SKM-1 (cell line): ENCODE measurements at regions not wholly inside any gene's neighbourhood (a gene's known extent, or its start where the extent isn't known, plus 50 kb on each side); places are given as distances from the start of the nearest gene placed in this dataset.

Source experiments
- DNase-seq: peaks from one replicate; lab custom pipeline; 2025; ENCODE audit not compliant: unreplicated experiment; lab: John Stamatoyannopoulos, UW

DNA sequence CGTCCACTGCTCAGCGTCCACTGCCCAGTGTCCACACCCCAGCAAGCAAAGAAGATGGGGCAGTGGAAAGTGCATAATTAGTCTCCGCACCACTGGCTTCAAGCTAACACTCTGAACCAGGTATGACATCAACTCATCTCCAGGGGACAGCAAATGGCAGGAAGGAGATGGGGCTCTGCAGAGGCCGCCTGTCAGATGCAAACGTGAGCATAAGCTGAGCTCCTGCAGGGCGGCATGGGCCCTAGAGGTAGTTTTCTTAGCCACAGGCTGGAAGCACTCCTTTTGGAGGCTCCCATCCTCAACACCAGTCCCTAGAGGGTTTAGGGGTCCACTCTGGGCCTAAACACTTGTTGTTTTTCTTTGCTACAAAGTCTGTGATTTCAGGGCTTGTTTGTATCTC lies 335.8 kb upstream of the MKI67 start:
- no peak for DNase-seq

GRCh38 chr10:128462844-128463243 lies 336.6 kb upstream of the MKI67 start:
- DNase-seq, result no peak

DNA sequence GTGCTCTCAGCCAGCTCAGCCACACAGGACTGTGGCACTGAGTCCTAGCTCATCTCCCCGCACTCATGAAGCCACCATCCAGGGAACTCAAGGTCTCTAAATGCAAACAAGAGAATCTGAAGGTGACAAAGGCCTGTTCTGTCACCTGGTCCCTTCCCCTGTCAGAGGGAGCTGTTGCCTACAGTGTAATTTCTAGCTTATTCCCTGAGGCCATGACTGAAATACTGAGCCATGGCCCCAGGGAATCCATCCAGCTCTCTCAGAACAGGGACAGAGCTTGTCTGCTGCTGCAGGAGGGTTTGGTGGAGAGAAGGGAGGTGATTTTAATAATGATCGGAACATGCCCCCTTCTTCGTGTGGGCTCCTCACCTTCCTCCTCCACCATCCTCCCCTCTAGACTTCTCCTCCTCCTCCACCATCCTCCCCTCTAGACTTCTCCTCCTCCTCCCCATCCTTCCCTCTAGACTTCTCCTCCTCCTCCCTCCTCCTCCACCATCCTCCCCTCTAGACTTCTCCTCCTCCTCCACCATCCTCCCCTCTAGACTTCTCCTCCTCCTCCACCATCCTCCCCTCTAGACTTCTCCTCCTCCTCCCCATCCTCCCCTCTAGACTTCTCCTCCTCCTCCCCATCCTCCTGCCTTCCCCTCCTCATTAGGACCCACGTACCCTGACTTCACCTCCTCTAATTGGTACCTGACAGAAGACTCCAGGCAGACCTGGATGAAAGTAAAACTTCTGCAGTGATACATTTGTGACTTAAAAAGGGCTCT lies 338.0 kb upstream of the MKI67 start:
- DNase-seq, result peak; percentile 9

GRCh38 chr10:128465697-128466096 lies 339.5 kb upstream of the MKI67 start:
- no peak for DNase-seq

DNA sequence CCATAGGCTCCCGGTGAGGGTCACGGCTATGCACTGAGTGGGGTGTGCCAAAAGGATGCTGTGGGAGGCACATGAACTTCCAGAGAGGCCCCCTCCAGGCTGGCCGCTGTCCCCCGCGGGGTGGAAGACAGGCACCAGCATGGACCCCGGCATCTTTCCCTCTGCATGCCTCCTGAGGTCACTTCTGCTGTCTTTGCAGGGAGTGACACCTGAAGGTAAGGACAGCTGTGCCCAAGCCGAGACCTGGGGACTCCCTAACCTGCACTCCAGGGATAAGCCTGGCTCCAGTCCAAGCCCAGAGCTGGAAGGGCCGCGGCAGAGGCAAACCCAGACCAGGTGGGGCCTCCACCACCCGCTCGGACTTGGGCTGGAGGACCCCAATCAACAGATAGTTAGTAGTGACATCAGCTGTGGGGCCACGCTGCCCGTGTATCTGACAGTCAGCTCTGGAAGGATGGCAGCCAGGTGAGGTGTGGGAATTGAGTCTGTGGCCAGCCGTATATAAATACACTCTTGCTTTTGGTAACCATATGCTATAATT lies 340.7 kb upstream of the MKI67 start:
- DNase-seq, result no peak

- DNase-seq, result no peak
Measured at GRCh38 chr10:128468462-128468861, 342.2 kb upstream of the MKI67 start.

GRCh38 chr10:128469515-128469914 lies 343.3 kb upstream of the MKI67 start:
- DNase-seq, result no peak

DNA sequence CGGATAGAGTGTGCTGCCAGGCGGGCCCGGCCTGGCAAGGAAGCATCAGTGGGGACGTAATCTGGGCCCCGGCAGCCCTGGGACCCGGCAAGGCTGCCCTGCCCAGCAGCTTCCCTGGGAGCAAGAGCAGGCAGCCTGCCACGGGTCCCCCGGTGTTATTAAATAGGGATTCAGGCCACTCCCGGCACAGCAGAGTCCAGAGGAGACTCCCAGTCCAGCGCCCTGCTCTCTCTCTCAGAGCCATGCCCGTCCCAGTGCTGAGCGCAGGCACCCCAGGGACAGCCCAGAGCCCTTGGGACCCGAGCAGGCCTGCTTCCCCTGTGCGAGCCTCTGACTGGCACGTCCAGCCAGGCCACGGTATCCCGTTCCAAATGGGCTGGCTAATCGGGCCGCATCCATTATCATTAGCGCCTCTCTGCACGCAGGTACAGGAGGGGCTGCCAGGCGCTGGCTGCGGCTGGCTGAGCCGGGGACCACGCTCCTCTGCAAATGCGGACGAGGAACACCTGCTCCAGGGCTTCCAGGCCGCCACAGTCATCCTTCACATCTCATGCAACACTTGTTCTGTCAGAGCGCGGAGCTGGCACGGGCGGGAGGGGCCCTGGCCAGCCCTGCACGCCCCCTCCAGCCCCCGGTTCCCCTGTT lies 344.2 kb upstream of the MKI67 start:
- DNase-seq, result no peak

DNA sequence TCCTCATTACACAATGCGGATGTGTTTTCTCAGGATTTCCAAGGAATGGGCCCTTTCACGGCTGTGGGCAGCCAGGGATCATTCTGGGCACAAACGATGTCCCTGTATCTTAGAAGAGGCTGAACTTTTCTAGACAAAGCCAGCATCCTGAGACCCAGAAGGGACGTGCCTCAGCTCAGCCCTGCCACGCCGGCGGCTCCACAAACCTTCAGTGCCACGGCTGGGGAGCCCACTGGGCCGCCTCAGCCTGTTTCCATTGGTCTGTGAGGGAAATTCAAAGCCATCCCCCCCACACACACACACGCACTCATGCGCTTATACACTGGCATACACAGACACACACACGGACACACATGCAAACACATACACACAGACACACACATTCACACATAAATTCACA lies 344.9 kb upstream of the MKI67 start:
- DNase-seq, result no peak

DNA sequence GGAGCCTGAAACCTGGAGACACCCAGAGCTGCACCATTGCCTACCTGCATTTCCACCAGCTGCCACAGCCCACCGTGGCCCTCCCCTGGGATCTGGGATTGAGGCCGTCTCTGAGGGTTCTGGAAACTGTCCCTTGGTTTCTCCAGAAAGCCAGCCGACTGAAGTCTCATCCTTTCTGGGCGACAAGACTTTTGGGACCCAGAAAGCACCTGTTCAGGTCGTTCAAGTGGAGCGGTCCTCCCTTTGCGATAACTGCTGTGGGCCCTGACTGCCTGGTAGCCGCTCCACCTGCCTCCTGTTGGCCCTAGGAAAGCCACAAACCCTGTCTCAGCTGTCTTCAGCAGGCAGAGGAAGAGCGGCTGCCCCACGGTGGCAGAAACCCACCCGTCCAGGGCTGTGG lies 346.0 kb upstream of the MKI67 start:
- DNase-seq, result no peak

GRCh38 chr10:128473396-128473795 lies 347.2 kb upstream of the MKI67 start:
- DNase-seq, result no peak

DNA sequence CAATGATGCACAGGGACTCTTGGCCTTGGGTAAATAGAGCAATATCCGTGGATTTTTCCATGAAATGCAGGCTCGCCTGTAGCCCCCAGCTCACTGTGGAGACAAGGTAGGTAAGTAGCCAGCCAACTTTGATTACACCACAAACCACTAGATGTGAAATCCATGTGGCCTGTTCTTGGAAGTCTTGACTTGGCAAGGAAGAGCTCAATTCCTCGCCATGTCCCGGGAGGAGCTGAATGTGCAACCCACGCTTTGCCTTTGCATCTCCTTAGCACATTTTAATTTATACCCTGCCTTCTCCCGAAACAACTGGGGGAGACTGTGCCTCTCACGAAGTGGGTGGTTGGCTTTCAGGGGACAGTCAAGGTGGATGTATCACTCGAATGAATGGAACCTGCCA lies 347.7 kb upstream of the MKI67 start:
- DNase-seq, result no peak

- DNase-seq, result no peak
Measured at GRCh38 chr10:128474571-128474970, 348.3 kb upstream of the MKI67 start.

DNA sequence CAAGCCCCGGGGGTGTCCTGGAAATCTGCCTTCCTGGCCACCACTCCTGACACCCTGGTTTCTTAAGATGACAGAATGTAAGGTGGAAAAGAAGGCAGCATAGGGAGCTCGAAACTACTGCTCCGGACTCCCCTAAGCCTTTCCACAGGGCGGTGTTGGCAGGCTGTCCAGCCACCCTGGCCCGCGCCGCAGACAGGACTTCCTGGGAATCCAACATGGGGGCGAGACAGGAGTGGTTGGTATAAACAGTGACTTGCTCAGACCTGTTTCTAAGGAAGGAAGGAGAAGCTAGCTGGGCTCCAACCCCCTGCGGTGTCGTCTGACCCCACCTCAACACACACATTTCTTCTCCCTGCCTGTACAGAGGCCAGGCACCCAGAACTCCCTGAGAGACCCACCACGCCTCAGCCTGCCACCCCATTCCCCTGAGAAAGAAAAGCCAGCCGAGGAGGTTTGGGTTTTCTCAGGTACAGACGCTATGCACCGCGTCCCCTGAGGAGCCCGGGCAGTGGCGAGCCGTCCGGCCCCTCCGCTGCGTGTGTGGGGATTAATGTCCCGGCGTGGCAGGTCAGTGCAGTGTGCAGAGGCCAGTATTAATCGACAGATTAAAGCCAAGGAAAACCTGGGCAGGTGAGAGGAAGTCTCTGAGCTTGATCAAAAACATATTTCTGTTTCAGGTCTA lies 349.6 kb upstream of the MKI67 start:
- DNase-seq, result no peak

- DNase-seq, result no peak
Measured at GRCh38 chr10:128476368-128476725, 350.1 kb upstream of the MKI67 start.

GRCh38 chr10:128476845-128477244 lies 350.6 kb upstream of the MKI67 start:
- no peak for DNase-seq

GRCh38 chr10:128480601-128481000 lies 354.4 kb upstream of the MKI67 start:
- DNase-seq, result no peak

GRCh38 chr10:128481152-128481840 lies 355.1 kb upstream of the MKI67 start:
- DNase-seq, result no peak

DNA sequence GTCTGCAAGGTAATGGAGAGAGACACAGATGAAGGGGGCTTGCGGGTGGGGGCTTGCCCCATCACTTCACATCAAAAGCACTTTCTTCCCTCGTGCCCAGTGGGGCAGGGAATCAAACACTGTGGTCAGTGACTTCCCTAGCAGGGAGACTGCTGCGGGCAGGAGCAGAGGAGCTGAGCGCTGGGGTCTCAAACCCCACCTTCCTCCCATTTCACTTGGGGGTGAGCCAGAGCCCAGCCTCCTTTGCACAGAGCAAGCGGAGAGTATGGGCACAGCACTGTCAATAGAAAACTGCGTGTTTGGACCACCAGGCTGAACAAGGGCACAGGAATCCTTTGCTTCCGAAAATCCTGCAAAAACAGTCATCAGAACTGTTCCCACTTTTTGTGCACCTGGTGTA lies 355.8 kb upstream of the MKI67 start:
- no peak for DNase-seq

- DNase-seq, result no peak
Measured at GRCh38 chr10:128483216-128483615, 357.0 kb upstream of the MKI67 start.

DNA sequence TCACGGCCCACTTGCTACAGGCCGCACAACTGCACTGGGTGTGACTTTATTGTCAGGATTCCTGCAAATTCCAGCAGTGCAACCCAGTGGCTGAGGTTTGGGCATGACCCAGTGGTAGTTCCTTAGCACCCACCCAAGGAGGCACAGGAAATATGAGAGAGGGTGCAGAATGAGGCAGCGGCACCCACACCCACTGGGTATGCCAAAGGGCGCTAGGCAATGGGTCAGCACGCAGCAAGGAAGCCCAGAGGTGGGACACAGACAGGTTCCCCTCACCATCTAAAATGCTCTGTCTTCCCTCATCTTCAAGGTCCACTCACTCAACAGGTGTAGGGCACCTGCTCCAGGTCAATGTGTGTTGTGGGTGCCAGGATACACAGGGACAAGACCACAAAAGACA lies 357.8 kb upstream of the MKI67 start:
- DNase-seq, result no peak
